Breast epithelium (tissue), 4 donors: ENCODE measurements at regions not wholly inside any gene's neighbourhood (a gene's known extent, or its start where the extent isn't known, plus 50 kb on each side); places are given as distances from the start of the nearest gene placed in this dataset.

Experiments
- DNase-seq, 2 donors: peaks; one replicate each; pipeline ENCODE4 v3.0.0-alpha.2; 2019; ENCODE audit warnings: low spot score in 2 of 2
- H3K27ac ChIP-seq, 2 donors: fragments of 200-600 bp; sonication (generic) in 1 of 2; one replicate each; pipeline ENCODE4 v1.5.1; 2016 to 2019; ENCODE audit warnings: mild to moderate bottlenecking in 1 of 2
- H3K27me3 ChIP-seq, 2 donors: fragments of 200-600 bp; sonication (generic) in 1 of 2; one replicate each; pipeline versions ENCODE4 v1.5.1 to v1.6.0; 2017 to 2019; ENCODE audit warnings: control low read depth in 1 of 2, mild to moderate bottlenecking in 1 of 2
- H3K36me3 ChIP-seq: fragments of 200-600 bp; one replicate; pipeline ENCODE4 v1.5.1; 2019
- H3K4me1 ChIP-seq, 2 donors: fragments of 200-600 bp; sonication (generic); one replicate each; pipeline ENCODE4 v1.5.1; 2016 to 2019; ENCODE audit warnings: control low read depth in 1 of 2
- H3K4me3 ChIP-seq, 3 donors: fragments of 200-600 bp; sonication (generic); 1 replicate in 2 of 3; 2 replicates in 1 of 3; pipeline ENCODE4 v1.5.1; 2016 to 2019; ENCODE audit warnings: mild to moderate bottlenecking in 3 of 3, moderate library complexity in 2 of 3
- H3K9me3 ChIP-seq, 2 donors: fragments of 200-600 bp; sonication (generic) in 1 of 2; one replicate each; pipeline ENCODE4 v1.5.1; 2016 to 2019; ENCODE audit warnings: control low read depth in 1 of 2
- CTCF ChIP-seq, 3 donors: fragments of 450-650 bp; IDR thresholded peaks; one replicate each; pipeline ENCODE4 v1.5.1; 2016 to 2017; ENCODE audit warnings: antibody characterized with exemption in 3 of 3, mild to moderate bottlenecking in 3 of 3, moderate library complexity in 3 of 3
- POLR2A ChIP-seq: fragments of 450-650 bp; IDR thresholded peaks from one replicate; pipeline ENCODE4 v1.6.1; 2016; ENCODE audit warnings: antibody characterized with exemption, mild to moderate bottlenecking, moderate library complexity
- POLR2AphosphoS5 ChIP-seq, 3 donors: sonication (generic); formaldehyde crosslinking; IDR thresholded peaks; one replicate each; pipeline ENCODE4 v1.6.1; 2017; ENCODE audit warnings: antibody characterized with exemption in 3 of 3
- intact Hi-C: fragments of 100-400 bp; cut with DNase I; formaldehyde crosslinking; loops from one replicate; pipeline ENCODE4 v1.15.1; 2023; ENCODE audit warnings: low total_unique reads

DNA sequence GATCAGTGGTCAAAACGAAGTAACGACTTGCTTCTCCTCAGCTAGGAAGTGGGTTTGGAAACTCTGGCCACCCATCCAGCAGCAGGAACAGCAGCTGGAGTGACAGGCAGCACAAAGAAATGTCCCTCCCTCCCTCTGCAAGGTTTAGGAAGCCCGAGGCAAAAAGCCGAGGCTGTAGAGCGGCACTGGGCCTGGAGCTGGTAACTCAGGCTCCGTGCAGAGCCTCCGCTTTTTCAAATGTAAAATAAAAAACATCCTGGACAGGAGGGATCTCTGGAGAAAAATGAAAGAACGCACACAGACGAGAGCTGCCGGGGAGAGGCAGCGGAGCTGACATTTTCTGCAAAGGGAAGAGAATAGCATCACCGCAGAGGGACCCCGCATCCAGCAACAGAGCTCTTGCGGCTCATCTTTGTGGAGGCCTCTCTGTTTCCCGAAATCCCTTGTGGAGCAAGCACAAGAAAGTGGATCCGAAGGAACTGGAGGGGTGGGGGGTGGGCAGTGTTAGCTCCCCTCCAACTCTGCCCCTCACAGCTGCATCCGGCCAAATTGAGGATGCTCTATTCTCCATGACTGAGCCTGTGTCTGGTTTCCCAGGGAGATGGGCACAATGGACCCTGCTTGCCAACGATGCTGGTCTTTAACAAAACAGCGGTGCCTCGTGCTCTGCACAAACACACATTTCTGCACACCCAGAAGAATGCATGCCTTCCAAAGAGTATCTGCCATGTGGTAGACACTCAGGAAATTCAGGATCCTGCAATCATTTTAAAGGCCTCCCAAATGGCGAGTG lies 335.5 kb upstream of the ZFHX3 start:
- Histone ChIP-seq H3K4me1 (no peaks in the 10 kb centered on the region), H3K4me3 (no peak overlapping the region), H3K27ac (no peak overlapping the region), H3K27me3 (no peaks in the 10 kb centered on the region), H3K36me3 (no peaks in the 10 kb centered on the region), H3K9me3 (no peaks in the 10 kb centered on the region)
- TF ChIP-seq CTCF (IDR thresholded peaks at IDR 0.05) (no peak), POLR2AphosphoS5 (IDR thresholded peaks at IDR 0.05) (no peak), POLR2A (no peak)
- no peak for DNase-seq
- intact Hi-C loops: no loop called here

- DNase-seq: no peak
Observed at GRCh38 chr16:73378471-73378870, 330.5 kb upstream of the ZFHX3 start.

DNA sequence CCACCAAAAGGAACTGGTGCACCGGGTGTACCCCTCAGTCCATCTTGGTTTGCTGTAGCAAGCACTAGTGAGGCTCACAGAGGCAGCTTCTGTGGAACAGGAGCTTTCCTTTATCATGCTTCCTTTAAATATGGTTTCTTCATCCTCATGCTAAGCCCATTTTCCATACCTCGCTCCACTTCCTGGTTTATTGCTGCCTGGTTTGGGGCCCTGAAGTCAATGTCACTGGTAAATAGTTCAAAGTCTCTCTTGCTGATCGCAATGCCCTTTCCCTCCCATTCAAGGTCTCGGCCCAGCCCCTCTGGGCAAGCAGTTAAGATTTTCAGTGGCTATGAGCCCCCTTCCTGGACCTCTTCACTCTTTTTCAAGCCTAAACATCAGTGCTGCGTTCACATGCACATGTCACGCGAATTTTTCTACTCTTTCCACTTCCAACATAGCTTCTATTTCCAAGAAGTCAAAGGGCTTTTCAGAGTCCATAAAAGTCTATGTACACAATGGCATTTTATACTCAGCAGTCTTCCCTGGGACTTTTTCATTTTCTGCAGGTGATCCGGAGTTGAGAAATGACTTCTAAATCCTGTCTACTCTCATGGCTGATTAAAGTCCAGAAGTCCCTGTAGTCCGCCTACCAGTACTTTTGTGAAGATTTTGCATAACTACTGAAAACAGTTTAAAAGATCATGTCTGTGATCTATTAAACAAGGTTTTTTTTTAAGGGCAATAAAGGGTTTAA lies 323.8 kb upstream of the ZFHX3 start:
- DNase-seq: no peak
- TF ChIP-seq CTCF (IDR thresholded peaks at IDR 0.05): no peak
- no peak for TF ChIP-seq POLR2AphosphoS5 (IDR thresholded peaks at IDR 0.05)
- TF ChIP-seq POLR2A: no peak
- Histone ChIP-seq H3K4me1 (no peaks in the 10 kb centered on the region), H3K27me3 (no peaks in the 10 kb centered on the region), H3K9me3 (no peaks in the 10 kb centered on the region), H3K36me3 (no peaks in the 10 kb centered on the region), H3K4me3 (no peak overlapping the region), H3K27ac (no peak overlapping the region)
- intact Hi-C loops: no loop called here

More at GRCh38 chr16:73378471-73378870, 330.5 kb upstream of the ZFHX3 start:
- Histone ChIP-seq H3K4me1 (no peaks in the 10 kb centered on the region), H3K27me3 (no peaks in the 10 kb centered on the region), H3K27ac (no peak overlapping the region), H3K36me3 (no peaks in the 10 kb centered on the region), H3K9me3 (no peaks in the 10 kb centered on the region), H3K4me3 (no peak overlapping the region)
- intact Hi-C loops: no loop called here
- TF ChIP-seq CTCF (IDR thresholded peaks at IDR 0.05) (no peak), POLR2AphosphoS5 (IDR thresholded peaks at IDR 0.05) (no peak), POLR2A (no peak)

GRCh38 chr16:73369851-73370250 lies 321.9 kb upstream of the ZFHX3 start:
- Histone ChIP-seq H3K4me1 (no peaks in the 10 kb centered on the region), H3K27ac (no peak overlapping the region), H3K4me3 (no peak overlapping the region), H3K36me3 (no peaks in the 10 kb centered on the region), H3K27me3 (peaks cover 0 to 3% of the 10 kb centered on the region in 2 donors), H3K9me3 (no peaks in the 10 kb centered on the region)
- DNase-seq: no peak
- no peak for TF ChIP-seq CTCF (IDR thresholded peaks at IDR 0.05)
- no peak for TF ChIP-seq POLR2A
- TF ChIP-seq POLR2AphosphoS5 (IDR thresholded peaks at IDR 0.05): no peak
- intact Hi-C loops: no loop called here

- no peak overlapping the region for H3K27ac ChIP-seq
- intact Hi-C loops: no loop called here
- no peaks in the 10 kb centered on the region for H3K4me1 ChIP-seq
- H3K9me3 ChIP-seq: no peaks in the 10 kb centered on the region
- no peak overlapping the region for H3K4me3 ChIP-seq
- TF ChIP-seq CTCF (IDR thresholded peaks at IDR 0.05) (no peak), POLR2AphosphoS5 (IDR thresholded peaks at IDR 0.05) (no peak), POLR2A (no peak)
- no peak for DNase-seq
- no peaks in the 10 kb centered on the region for H3K36me3 ChIP-seq
- peaks cover 0 to 7% of the 10 kb centered on the region in 2 donors for H3K27me3 ChIP-seq
Observed at GRCh38 chr16:73368715-73369114, 320.8 kb upstream of the ZFHX3 start.
